ENCODE measurements at regions not wholly inside any gene's neighbourhood (a gene's known extent, or its start where the extent isn't known, plus 50 kb on each side); places are given as distances from the start of the nearest gene placed in this dataset.

- peaks cover 6% of the 10 kb centered on the region for H3K27me3 ChIP-seq (ENCODE audit: control insufficient read depth, insufficient read depth, low read length)
- DNase-seq, result no peak
- peaks cover 9% of the 10 kb centered on the region for H3K9me3 ChIP-seq (replicated peaks; ENCODE audit: control insufficient read depth, low read depth, low read length)
Measured at GRCh38 chr4:3668825-3669552, 97.2 kb upstream of the ADRA2C start.

GRCh38 chr4:3667258-3667657 lies 98.9 kb upstream of the ADRA2C start:
- peaks cover 2% of the 10 kb centered on the region for H3K4me1 ChIP-seq (ENCODE audit: control insufficient read depth, insufficient read depth, low read length)
- 76% methylated on average over 4 of the region's 7 CpGs for WGBS (ENCODE audit: insufficient coverage)
- H3K27ac ChIP-seq (ENCODE audit: low read length), result no peak overlapping the region
- peaks cover 9% of the 10 kb centered on the region for H3K9me3 ChIP-seq (replicated peaks; ENCODE audit: control insufficient read depth, low read depth, low read length)
- H3K36me3 ChIP-seq (ENCODE audit: control insufficient read depth, insufficient read depth, low read length), result no peaks in the 10 kb centered on the region
- no peak overlapping the region for H3K4me3 ChIP-seq (ENCODE audit: low read length)
- DNase-seq, result no peak
- peaks cover 7% of the 10 kb centered on the region for H3K27me3 ChIP-seq (ENCODE audit: control insufficient read depth, insufficient read depth, low read length)

More at GRCh38 chr4:3668825-3669552, 97.2 kb upstream of the ADRA2C start:
- Histone ChIP-seq H3K4me1 (ENCODE audit: control insufficient read depth, insufficient read depth, low read length) (peaks cover 2% of the 10 kb centered on the region), H3K27ac (ENCODE audit: low read length) (no peak overlapping the region), H3K36me3 (ENCODE audit: control insufficient read depth, insufficient read depth, low read length) (no peaks in the 10 kb centered on the region), H3K4me3 (ENCODE audit: low read length) (no peak overlapping the region)
- 83% methylated on average over 27 of the region's 27 CpGs for WGBS (ENCODE audit: insufficient coverage)

- Histone ChIP-seq H3K27me3 (ENCODE audit: control insufficient read depth, insufficient read depth, low read length) (peaks cover 10% of the 10 kb centered on the region), H3K4me3 (ENCODE audit: low read length) (no peak overlapping the region), H3K4me1 (ENCODE audit: control insufficient read depth, insufficient read depth, low read length) (peaks cover 4% of the 10 kb centered on the region), H3K9me3 (replicated peaks; ENCODE audit: control insufficient read depth, low read depth, low read length) (peaks cover 9% of the 10 kb centered on the region), H3K27ac (ENCODE audit: low read length) (no peak overlapping the region), H3K36me3 (ENCODE audit: control insufficient read depth, insufficient read depth, low read length) (no peaks in the 10 kb centered on the region)
- WGBS (ENCODE audit: insufficient coverage), result 93% methylated on average over 5 of the region's 6 CpGs
- DNase-seq, result no peak
Measured at GRCh38 chr4:3666263-3666662, 99.9 kb upstream of the ADRA2C start.

- peaks cover 10% of the 10 kb centered on the region for H3K27me3 ChIP-seq (ENCODE audit: control insufficient read depth, insufficient read depth, low read length)
- H3K27ac ChIP-seq (ENCODE audit: low read length), result no peak overlapping the region
- 75% methylated on average over 1 of the region's 1 CpG for WGBS (ENCODE audit: insufficient coverage)
- H3K9me3 ChIP-seq (replicated peaks; ENCODE audit: control insufficient read depth, low read depth, low read length), result peaks cover 9% of the 10 kb centered on the region
- no peaks in the 10 kb centered on the region for H3K36me3 ChIP-seq (ENCODE audit: control insufficient read depth, insufficient read depth, low read length)
- DNase-seq, result no peak
- no peak overlapping the region for H3K4me3 ChIP-seq (ENCODE audit: low read length)
- H3K4me1 ChIP-seq (ENCODE audit: control insufficient read depth, insufficient read depth, low read length), result peaks cover 12% of the 10 kb centered on the region
Measured at GRCh38 chr4:3665360-3665891, 100.8 kb upstream of the ADRA2C start.

- H3K27ac ChIP-seq (ENCODE audit: low read length), result no peak overlapping the region
- H3K27me3 ChIP-seq (ENCODE audit: control insufficient read depth, insufficient read depth, low read length), result peaks cover 23% of the 10 kb centered on the region
- H3K36me3 ChIP-seq (ENCODE audit: control insufficient read depth, insufficient read depth, low read length), result no peaks in the 10 kb centered on the region
Measured at GRCh38 chr4:3663791-3664190, 102.4 kb upstream of the ADRA2C start.

GRCh38 chr4:3662516-3662915 lies 103.7 kb upstream of the ADRA2C start:
- WGBS (ENCODE audit: insufficient coverage), result 71% methylated on average over 16 of the region's 16 CpGs
- Histone ChIP-seq H3K4me3 (ENCODE audit: low read length) (no peak overlapping the region), H3K36me3 (ENCODE audit: control insufficient read depth, insufficient read depth, low read length) (no peaks in the 10 kb centered on the region), H3K27ac (ENCODE audit: low read length) (no peak overlapping the region), H3K4me1 (ENCODE audit: control insufficient read depth, insufficient read depth, low read length) (peaks cover 41% of the 10 kb centered on the region), H3K9me3 (replicated peaks; ENCODE audit: control insufficient read depth, low read depth, low read length) (peaks cover 9% of the 10 kb centered on the region), H3K27me3 (ENCODE audit: control insufficient read depth, insufficient read depth, low read length) (peaks cover 29% of the 10 kb centered on the region)
- DNase-seq, result no peak

More at GRCh38 chr4:3663791-3664190, 102.4 kb upstream of the ADRA2C start:
- peaks cover 9% of the 10 kb centered on the region for H3K9me3 ChIP-seq (replicated peaks; ENCODE audit: control insufficient read depth, low read depth, low read length)
- no peak for DNase-seq
- 48% methylated on average over 2 of the region's 6 CpGs for WGBS (ENCODE audit: insufficient coverage)
- no peak overlapping the region for H3K4me3 ChIP-seq (ENCODE audit: low read length)
- H3K4me1 ChIP-seq (ENCODE audit: control insufficient read depth, insufficient read depth, low read length), result peaks cover 28% of the 10 kb centered on the region

- Histone ChIP-seq H3K27me3 (ENCODE audit: control insufficient read depth, insufficient read depth, low read length) (peaks cover 31% of the 10 kb centered on the region), H3K36me3 (ENCODE audit: control insufficient read depth, insufficient read depth, low read length) (no peaks in the 10 kb centered on the region), H3K4me3 (ENCODE audit: low read length) (no peak overlapping the region), H3K4me1 (ENCODE audit: control insufficient read depth, insufficient read depth, low read length) (peaks cover 42% of the 10 kb centered on the region), H3K9me3 (replicated peaks; ENCODE audit: control insufficient read depth, low read depth, low read length) (peaks cover 4% of the 10 kb centered on the region), H3K27ac (ENCODE audit: low read length) (no peak overlapping the region)
- 78% methylated on average over 9 of the region's 14 CpGs for WGBS (ENCODE audit: insufficient coverage)
- no peak for DNase-seq
Measured at GRCh38 chr4:3661989-3662388, 104.2 kb upstream of the ADRA2C start.

GRCh38 chr4:3660928-3661515 lies 105.2 kb upstream of the ADRA2C start:
- Histone ChIP-seq H3K4me1 (ENCODE audit: control insufficient read depth, insufficient read depth, low read length) (peaks cover 42% of the 10 kb centered on the region), H3K36me3 (ENCODE audit: control insufficient read depth, insufficient read depth, low read length) (no peaks in the 10 kb centered on the region), H3K27me3 (ENCODE audit: control insufficient read depth, insufficient read depth, low read length) (peaks cover 40% of the 10 kb centered on the region), H3K9me3 (replicated peaks; ENCODE audit: control insufficient read depth, low read depth, low read length) (no peaks in the 10 kb centered on the region), H3K27ac (ENCODE audit: low read length) (no peak overlapping the region), H3K4me3 (ENCODE audit: low read length) (no peak overlapping the region)
- WGBS (ENCODE audit: insufficient coverage), result 75% methylated on average over 13 of the region's 13 CpGs
- DNase-seq, result no peak

GRCh38 chr4:3660086-3660927 lies 105.9 kb upstream of the ADRA2C start:
- DNase-seq, result peak; percentile 91
- Histone ChIP-seq H3K27ac (ENCODE audit: low read length) (no peak overlapping the region), H3K4me1 (ENCODE audit: control insufficient read depth, insufficient read depth, low read length) (peaks cover 42% of the 10 kb centered on the region), H3K27me3 (ENCODE audit: control insufficient read depth, insufficient read depth, low read length) (peaks cover 46% of the 10 kb centered on the region), H3K4me3 (ENCODE audit: low read length) (no peak overlapping the region), H3K9me3 (replicated peaks; ENCODE audit: control insufficient read depth, low read depth, low read length) (no peaks in the 10 kb centered on the region), H3K36me3 (ENCODE audit: control insufficient read depth, insufficient read depth, low read length) (no peaks in the 10 kb centered on the region)
- WGBS (ENCODE audit: insufficient coverage), result 20% methylated on average over 19 of the region's 23 CpGs

- peak; percentile 37 for DNase-seq
- no peak overlapping the region for H3K4me3 ChIP-seq (ENCODE audit: low read length)
Measured at GRCh38 chr4:3659131-3659530, 107.1 kb upstream of the ADRA2C start.

More at GRCh38 chr4:3659131-3659530, 107.1 kb upstream of the ADRA2C start:
- H3K27ac ChIP-seq (ENCODE audit: low read length), result no peak overlapping the region
- WGBS (ENCODE audit: insufficient coverage), result 39% methylated on average over 7 of the region's 9 CpGs
- no peaks in the 10 kb centered on the region for H3K36me3 ChIP-seq (ENCODE audit: control insufficient read depth, insufficient read depth, low read length)
- H3K9me3 ChIP-seq (replicated peaks; ENCODE audit: control insufficient read depth, low read depth, low read length), result no peaks in the 10 kb centered on the region
- H3K4me1 ChIP-seq (ENCODE audit: control insufficient read depth, insufficient read depth, low read length), result peaks cover 40% of the 10 kb centered on the region
- H3K27me3 ChIP-seq (ENCODE audit: control insufficient read depth, insufficient read depth, low read length), result peaks cover 57% of the 10 kb centered on the region
